ENCODE measurements at regions not wholly inside any gene's neighbourhood (a gene's known extent, or its start where the extent isn't known, plus 50 kb on each side); places are given as distances from the start of the nearest gene placed in this dataset.

DNA sequence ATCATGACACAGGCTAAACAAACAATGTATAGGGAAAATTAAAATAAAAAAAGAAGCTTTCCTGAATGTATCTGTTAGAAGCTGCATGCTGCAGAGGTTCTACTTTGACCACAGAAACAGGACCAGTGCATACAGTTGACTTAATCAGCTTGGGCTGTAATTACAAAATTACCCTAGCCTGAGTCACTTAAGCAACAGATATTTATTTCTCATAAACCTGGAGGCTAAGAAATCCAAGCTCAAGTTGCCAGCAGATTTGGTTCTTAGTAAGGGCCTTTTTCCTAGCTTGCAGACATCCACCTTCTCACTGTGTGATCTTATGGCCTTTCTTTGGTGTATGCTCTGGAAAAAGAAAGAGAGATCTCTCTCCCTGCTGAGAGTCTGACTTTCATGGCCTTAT lies 946.5 kb upstream of the RAG2 start:
- no peak for TF ChIP-seq ATF7 (IDR thresholded peaks at IDR 0.05)
- no peak for TF ChIP-seq ATF7 (CRISPR knock-in tag; IDR thresholded peaks at IDR 0.05)
- TF ChIP-seq CBFB (CRISPR knock-in tag; IDR thresholded peaks at IDR 0.05), result no peak
- no peak for TF ChIP-seq CEBPB (IDR thresholded peaks at IDR 0.05; ENCODE audit: borderline replicate concordance, low read depth, low read length)

Data from HepG2 (cell line).